Ishikawa (cell line): ENCODE measurements at regions not wholly inside any gene's neighbourhood (a gene's known extent, or its start where the extent isn't known, plus 50 kb on each side); places are given as distances from the start of the nearest gene placed in this dataset.

ENCODE experiments used
- CEBPB ChIP-seq: IDR thresholded peaks from 2 replicates; pipeline ENCODE4 v1.6.1; 2012
- CREB1 ChIP-seq: IDR thresholded peaks from 2 replicates; pipeline ENCODE4 v1.6.1; 2012; ENCODE audit warnings: low read depth
- EGR1 ChIP-seq: IDR thresholded peaks from 2 replicates; pipeline ENCODE4 v1.6.1; 2012
- EP300 ChIP-seq: IDR thresholded peaks from 2 replicates; pipeline ENCODE4 v1.6.1; 2012; ENCODE audit warnings: borderline replicate concordance
- FOXM1 ChIP-seq: IDR thresholded peaks from 2 replicates; pipeline ENCODE4 v1.6.1; 2012; ENCODE audit warnings: low read depth, borderline replicate concordance
- MAX ChIP-seq: IDR thresholded peaks from 2 replicates; pipeline ENCODE4 v1.6.1; 2012
- NFIC ChIP-seq: IDR thresholded peaks from 2 replicates; pipeline ENCODE4 v1.6.1; 2012
- RAD21 ChIP-seq: IDR thresholded peaks from 2 replicates; pipeline ENCODE4 v1.6.1; 2012; ENCODE audit warnings: low read depth
- REST ChIP-seq: IDR thresholded peaks from 2 replicates; pipeline ENCODE4 v1.6.1; 2012; ENCODE audit warnings: low read depth, mild to moderate bottlenecking
- TAF1 ChIP-seq: IDR thresholded peaks from 2 replicates; pipeline ENCODE4 v1.6.1; 2012; ENCODE audit warnings: low read depth, mild to moderate bottlenecking
- TCF12 ChIP-seq: IDR thresholded peaks from 2 replicates; pipeline ENCODE4 v1.6.1; 2012; ENCODE audit warnings: low read depth
- TEAD4 ChIP-seq: IDR thresholded peaks from 2 replicates; pipeline ENCODE4 v1.6.1; 2012
- USF1 ChIP-seq: IDR thresholded peaks from 2 replicates; pipeline ENCODE4 v1.6.1; 2012
- YY1 ChIP-seq: IDR thresholded peaks from 2 replicates; pipeline ENCODE4 v1.6.1; 2012; ENCODE audit warnings: low read depth
- ZBTB7A ChIP-seq: IDR thresholded peaks from 2 replicates; pipeline ENCODE4 v1.6.1; 2012; ENCODE audit warnings: low read depth

DNA sequence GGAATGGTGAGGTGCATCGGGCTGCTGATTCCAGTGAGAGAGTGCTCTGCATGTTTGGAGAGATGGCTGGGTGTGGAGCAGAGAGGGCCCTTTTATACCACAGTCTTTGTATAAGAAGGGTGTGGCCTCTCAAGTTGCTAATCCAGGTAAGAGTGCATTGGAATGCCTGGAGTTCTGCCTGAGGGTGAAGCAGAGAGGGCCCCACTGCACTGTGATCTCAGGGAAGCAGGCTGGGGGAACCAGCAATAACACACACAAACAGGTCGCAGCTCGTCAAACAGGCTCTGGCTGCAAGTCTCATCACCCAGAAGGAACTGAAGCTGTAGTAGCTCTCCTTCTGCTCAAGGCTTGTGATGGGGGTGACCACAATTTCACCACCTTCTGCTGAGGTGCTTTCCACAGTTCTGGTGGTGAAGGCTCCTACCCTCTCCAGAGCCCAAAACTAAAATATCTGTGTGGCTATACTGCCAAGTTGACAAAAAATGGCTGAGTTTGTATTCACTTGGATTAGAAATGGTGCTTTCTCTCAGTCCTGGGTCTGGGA, 687.4 kb upstream of the HS3ST1 start:
- TF ChIP-seq TEAD4 (no peak), EP300 (no peak), YY1 (no peak), MAX (no peak), USF1 (no peak), TCF12 (no peak), NFIC (no peak), FOXM1 (no peak), CREB1 (no peak), CEBPB (no peak), RAD21 (no peak)

DNA sequence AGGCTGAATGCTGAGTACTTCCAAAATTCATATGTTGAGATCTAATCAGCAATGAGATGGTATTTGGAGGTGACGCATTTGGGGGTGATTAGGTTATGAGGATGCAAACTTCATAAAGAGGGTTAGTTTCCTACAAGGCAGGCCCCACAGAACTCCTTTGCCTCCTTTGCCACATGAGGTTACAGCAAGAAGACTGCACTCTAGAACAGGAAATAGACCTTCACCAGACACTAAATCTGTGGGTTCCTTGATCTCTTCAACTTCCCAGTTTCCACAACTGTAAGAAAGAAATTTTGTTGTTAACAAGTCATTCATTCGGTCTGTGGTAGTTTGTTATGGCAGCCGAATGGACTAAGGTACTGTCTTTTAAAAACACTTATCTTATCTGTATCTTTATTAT, 681.9 kb upstream of the HS3ST1 start:
- TF ChIP-seq RAD21 (no peak), TCF12 (no peak), REST (no peak), FOXM1 (no peak), MAX (no peak), CEBPB (no peak), YY1 (no peak), TAF1 (no peak), NFIC (no peak), CREB1 (no peak), ZBTB7A (no peak), EGR1 (no peak), TEAD4 (no peak), USF1 (no peak), EP300 (no peak)

DNA sequence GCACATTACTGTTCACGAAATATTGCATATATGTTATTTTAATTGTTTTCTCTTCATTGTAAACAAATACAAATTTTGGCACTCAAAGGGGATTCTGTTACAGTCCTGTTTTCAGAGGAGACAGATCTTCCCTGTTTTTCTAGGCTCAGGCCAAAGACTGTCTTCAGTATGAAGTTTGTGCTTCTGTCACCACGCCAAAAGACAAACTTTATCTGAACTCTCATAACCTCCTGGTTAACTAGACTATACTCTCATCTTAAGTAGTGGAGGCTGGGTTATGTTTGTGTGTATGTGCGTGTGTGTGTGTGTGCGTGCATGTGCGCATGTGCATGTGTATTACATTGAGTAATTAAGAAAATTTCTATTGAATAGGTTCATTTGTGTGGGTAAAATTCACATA, 676.8 kb upstream of the HS3ST1 start:
- no peak for TF ChIP-seq TCF12
- TF ChIP-seq EP300 = no peak
- no peak for TF ChIP-seq YY1
- TF ChIP-seq MAX = no peak
- no peak for TF ChIP-seq REST
- no peak for TF ChIP-seq USF1
- no peak for TF ChIP-seq TEAD4
- no peak for TF ChIP-seq RAD21
- TF ChIP-seq TAF1 = no peak
- TF ChIP-seq EGR1 = no peak
- TF ChIP-seq ZBTB7A = no peak

GRCh38 chr4:12084690-12085089, 656.0 kb upstream of the HS3ST1 start:
- TF ChIP-seq EP300 = no peak

DNA sequence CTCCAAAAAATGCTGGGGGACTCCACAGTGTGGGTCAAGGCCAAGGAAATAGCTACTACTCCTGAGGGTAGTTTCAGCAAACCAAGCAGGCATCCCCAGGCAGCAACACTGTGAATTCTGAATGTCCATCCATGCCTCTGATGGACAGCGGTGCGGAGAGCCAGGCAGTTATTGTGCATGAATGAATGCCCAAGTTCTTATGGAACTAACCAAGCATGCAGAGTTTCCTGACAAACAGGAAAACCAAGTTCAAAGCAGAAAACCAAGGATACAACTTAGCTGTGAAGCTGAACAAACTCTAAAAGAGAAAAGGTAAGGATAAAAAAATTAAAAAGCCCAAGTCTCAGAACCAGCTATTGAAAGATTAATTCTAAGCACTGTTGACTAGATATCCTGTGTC, 642.6 kb upstream of the HS3ST1 start:
- TF ChIP-seq YY1 (no peak), MAX (no peak), CREB1 (no peak)

DNA sequence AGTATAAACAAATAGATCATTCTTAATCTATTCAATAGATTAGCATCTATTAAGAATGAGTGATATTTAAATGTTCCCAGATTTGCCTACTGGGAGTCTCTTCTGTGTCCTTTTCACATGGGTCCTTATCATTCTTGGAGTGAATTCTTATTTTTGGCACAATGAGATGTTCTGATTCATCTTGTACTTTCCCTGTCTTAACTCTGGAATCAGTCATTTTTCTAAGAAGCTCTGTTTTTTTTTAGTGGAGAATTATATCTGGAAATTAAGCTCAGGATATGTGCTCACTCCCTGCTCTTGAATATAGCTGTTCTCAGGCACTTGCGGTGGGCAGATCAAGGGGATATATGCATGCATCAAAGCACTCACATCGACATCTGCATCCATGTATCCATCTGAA, 625.3 kb upstream of the HS3ST1 start:
- no peak for TF ChIP-seq TAF1
- no peak for TF ChIP-seq MAX
- no peak for TF ChIP-seq CEBPB
- no peak for TF ChIP-seq REST
- no peak for TF ChIP-seq TEAD4
- no peak for TF ChIP-seq EGR1
- TF ChIP-seq CREB1 = no peak
- no peak for TF ChIP-seq TCF12
- no peak for TF ChIP-seq FOXM1
- TF ChIP-seq USF1 = no peak
- no peak for TF ChIP-seq ZBTB7A
- TF ChIP-seq EP300 = no peak
- no peak for TF ChIP-seq YY1
- no peak for TF ChIP-seq NFIC
- no peak for TF ChIP-seq RAD21
